Stomach smooth muscle (tissue), 2 donors: ENCODE measurements at regions not wholly inside any gene's neighbourhood (a gene's known extent, or its start where the extent isn't known, plus 50 kb on each side); places are given as distances from the start of the nearest gene placed in this dataset.
"Not testable (repeated sequence)": the region's sequence is repeated elsewhere in the genome, so short reads cannot be mapped to it uniquely, and the experiment has no call there.

Experiments used
- H3K27ac ChIP-seq: one replicate; pipeline ENCODE4 v1.7.0; 2013; ENCODE audit warnings: mild to moderate bottlenecking, low read length, inconsistent platforms
- H3K27me3 ChIP-seq, 2 donors: one replicate each; pipeline ENCODE4 v1.7.0; 2013; ENCODE audit warnings: low read length in 2 of 2; ENCODE audit not compliant: insufficient read depth in 2 of 2, control insufficient read depth in 1 of 2
- H3K36me3 ChIP-seq, 2 donors: one replicate each; pipeline ENCODE4 v1.7.0; 2013; ENCODE audit warnings: low read length in 2 of 2; ENCODE audit not compliant: control insufficient read depth in 2 of 2, insufficient read depth in 2 of 2
- H3K4me1 ChIP-seq: one replicate; pipeline ENCODE4 v1.7.0; 2013; ENCODE audit warnings: low read length; ENCODE audit not compliant: control insufficient read depth, insufficient read depth
- H3K4me3 ChIP-seq, 2 donors: one replicate each; pipeline ENCODE4 v1.7.0; 2013; ENCODE audit warnings: low read length in 2 of 2
- H3K9ac ChIP-seq, 2 donors: one replicate each; pipeline ENCODE4 v1.7.0; 2013; ENCODE audit warnings: low read length in 2 of 2, mild to moderate bottlenecking in 1 of 2
- H3K9me3 ChIP-seq, 2 donors: one replicate each; pipeline ENCODE4 v1.7.0; 2013; ENCODE audit warnings: low read length in 2 of 2; ENCODE audit not compliant: control insufficient read depth in 2 of 2
- donor health status: healthy.
- donor health status: Pancreatic carcinoma.

DNA sequence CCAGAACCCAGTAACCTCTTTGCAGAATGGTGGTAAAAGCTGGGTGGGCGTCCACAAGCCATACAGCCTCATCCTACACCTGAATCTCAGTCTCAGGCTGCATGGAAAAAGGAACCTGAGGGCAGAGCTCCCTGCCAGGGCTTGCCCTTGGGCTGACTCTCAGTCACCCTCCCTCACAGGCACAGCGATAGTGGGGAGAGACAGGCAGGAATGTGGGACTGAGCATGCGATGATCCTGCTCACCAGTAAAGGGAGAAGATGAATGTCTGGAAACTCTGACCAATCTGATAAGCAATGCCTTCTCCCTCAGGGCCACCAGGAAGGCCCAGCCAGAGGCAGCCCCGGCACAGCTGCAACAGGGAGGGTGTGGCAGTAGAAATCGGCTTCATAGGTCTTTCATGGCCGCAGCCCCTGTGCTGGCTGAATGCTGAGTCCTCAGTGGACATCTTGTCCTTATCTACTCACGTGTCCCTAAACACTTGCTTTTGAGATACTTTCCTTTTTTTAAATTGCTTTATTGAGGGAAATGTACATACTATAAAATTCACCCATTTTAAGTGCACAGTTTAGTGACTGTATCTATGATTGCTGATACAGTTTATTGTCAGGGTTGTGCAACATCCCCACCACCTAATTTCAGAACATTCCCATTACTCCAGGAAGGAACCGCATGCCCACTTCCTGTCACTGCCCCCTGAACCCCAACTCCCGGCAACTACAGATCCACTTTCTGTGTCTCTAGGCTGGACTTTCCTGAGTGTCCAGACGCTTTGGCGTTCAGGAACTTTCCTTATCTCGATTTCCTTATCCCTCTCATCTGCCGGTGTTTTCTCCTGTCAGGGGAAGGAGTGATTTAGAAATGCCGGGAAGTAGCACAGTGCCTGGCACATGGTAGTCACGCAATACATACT is 258.1 kb downstream of the PCNX1 start:
- Histone ChIP-seq H3K36me3 (no peaks in the 10 kb centered on the region), H3K9ac (no peak overlapping the region), H3K27ac (no peak overlapping the region), H3K27me3 (no peaks in the 10 kb centered on the region), H3K4me3 (no peak overlapping the region), H3K9me3 (peaks cover 0 to 3% of the 10 kb centered on the region in 2 donors), H3K4me1 (no peaks in the 10 kb centered on the region)

DNA sequence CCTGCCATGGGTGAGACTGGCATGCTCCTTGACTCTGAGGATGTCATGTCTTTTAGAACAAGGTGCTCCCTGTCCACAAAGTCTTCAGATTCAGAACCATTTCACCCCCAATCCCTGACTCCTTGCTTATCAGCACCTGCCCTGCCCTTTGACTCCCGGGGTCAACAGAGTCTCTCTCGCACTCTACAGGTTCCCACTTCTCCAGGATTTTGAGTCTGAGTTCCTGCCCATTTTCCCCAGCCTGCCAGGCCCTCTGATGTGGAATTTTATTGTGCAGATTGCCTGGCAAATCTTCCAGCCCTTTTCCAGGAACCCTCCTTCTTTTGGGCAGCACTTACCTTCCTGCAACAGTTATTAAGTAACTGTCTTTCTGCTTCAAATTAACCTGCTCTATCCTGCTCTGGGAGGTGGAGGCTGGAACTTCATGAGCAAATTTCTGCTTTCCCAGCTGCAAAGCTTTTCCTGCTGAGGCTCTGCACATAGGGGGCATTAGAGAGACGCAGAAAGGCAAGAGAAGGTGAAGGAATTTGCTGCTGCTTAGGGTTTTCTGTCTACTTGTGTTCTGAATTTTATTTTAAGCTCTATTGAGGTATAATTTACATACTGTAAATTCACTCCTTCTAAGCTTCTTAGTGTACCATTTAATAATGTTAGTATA is 259.1 kb downstream of the PCNX1 start:
- Histone ChIP-seq H3K4me1 (no peaks in the 10 kb centered on the region), H3K27me3 (no peaks in the 10 kb centered on the region), H3K9ac (no peak overlapping the region), H3K4me3 (no peak overlapping the region), H3K27ac (no peak overlapping the region), H3K36me3 (no peaks in the 10 kb centered on the region), H3K9me3 (no peaks in the 10 kb centered on the region)

DNA sequence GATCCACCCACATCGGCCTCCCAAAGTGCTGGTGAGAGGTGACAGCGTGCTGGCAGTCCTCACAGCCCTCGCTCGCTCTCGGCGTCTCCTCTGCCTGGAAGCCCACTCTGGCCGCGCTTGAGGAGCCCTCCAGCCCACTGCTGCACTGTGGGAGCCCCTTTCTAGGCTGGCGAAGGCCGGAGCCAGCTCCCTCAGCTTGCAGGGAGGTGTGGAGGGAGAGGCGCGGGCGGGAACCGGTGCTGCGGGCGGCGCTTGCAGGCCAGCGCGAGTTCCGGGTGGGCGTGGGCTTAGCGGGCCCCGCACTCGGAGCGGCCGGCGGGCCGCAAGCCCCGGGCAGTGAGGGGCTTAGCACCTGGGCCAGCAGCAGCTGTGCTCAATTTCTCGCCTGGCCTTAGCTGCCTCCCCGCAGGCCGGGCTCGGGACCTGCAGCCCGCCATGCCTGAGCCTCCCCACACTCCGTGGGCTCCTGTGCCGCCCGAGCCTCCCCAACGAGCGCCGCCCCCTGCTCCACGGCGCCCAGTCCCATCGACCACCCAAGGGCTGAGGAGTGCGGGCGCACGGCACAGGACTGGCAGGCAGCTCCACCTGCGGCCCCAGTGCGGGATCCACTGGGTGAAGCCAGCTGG is 260.2 kb downstream of the PCNX1 start:
- H3K4me3 ChIP-seq, H3K4me1 ChIP-seq, H3K9ac ChIP-seq, H3K27ac ChIP-seq, H3K27me3 ChIP-seq, H3K9me3 ChIP-seq, H3K36me3 ChIP-seq: not testable (repeated sequence)

DNA sequence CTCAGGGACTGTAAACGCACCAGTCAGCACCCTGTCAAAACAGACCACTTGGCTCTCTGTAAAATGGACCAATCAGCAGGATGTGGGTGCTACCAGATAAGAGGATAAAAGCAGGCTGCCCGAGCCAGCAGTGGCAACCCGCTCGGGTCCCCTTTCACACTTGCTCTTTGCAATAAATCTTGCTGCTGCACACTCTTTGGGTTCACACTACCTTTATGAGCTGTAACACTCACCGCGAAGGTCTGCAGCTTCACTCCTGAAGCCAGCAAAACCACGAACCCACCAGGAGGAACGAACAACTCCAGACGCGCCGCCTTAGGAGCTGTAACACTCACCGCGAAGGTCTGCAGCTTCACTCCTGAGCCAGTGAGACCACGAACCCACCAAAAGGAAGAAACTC is 260.9 kb downstream of the PCNX1 start:
- H3K4me1 ChIP-seq, H3K4me3 ChIP-seq, H3K27me3 ChIP-seq, H3K9me3 ChIP-seq, H3K36me3 ChIP-seq, H3K27ac ChIP-seq, H3K9ac ChIP-seq: not testable (repeated sequence)

DNA sequence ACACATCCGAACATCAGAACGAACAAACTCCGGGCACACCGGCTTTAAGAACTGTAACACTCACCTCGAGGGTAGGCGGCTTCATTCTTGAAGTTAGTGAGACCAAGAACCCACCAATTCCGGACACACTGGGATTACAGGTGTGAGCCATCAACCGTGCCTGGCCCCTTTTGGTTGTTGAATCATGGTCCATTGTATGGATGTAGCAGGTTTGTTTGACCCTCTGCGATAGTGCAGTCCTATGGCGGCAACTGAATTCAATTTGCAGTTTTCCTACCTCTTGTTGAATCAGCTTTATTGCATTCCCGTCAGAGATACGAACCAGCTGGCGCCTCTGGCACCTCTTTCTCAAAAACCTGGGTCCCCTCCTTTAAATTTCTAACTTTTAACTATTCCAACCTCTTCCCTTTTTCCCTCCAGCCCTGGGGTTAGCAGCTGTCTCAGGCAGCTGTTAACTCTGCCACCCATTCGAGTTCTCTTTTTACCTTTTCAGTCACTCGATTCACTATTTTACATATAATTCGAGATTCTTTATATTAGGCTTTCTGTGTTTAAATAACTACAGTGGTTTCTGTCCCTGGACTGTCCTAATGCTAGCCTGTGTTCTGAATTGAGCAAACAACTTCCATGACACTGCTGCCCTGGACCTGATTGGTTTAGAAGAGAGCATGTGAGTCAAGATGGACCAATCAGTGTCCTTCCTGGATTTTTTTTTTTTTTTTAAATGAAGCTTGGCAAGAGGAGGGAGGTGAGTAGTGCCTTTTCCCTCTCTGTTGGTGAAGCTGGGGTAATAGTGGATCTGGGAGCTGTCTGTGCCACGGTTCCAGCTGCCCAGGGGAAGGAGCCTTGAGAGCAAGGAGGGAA is 261.5 kb downstream of the PCNX1 start:
- no peak overlapping the region for H3K9ac ChIP-seq

DNA sequence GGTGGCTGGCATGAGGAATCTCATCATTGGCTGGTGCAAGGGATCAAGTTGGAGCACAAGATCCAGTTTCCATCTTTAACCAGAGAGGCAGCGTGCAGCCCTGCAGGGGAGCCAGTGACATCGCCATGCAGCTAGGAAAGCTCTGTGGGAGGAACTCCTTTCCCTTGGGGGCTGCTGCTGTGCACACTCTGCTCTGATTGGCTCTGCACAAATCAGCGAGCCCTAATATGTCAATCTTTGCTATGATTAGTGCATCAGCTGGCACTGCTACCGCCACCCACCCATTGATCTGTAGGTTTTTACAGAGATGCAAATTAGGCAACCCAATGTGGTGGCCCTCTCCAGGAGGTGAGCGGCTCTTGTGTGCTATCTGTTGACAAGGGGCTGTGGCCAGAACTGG is 262.6 kb downstream of the PCNX1 start:
- H3K4me1 ChIP-seq = no peaks in the 10 kb centered on the region
- no peaks in the 10 kb centered on the region for H3K36me3 ChIP-seq
- H3K27ac ChIP-seq = no peak overlapping the region
- H3K9me3 ChIP-seq = no peaks in the 10 kb centered on the region
- H3K27me3 ChIP-seq = no peaks in the 10 kb centered on the region
- no peak overlapping the region for H3K9ac ChIP-seq
- H3K4me3 ChIP-seq = no peak overlapping the region

More for the DNA sequence above, 261.5 kb downstream of the PCNX1 start:
- Histone ChIP-seq H3K27ac (no peak overlapping the region), H3K4me3 (no peak overlapping the region), H3K9me3 (no peaks in the 10 kb centered on the region), H3K4me1 (no peaks in the 10 kb centered on the region), H3K36me3 (no peaks in the 10 kb centered on the region), H3K27me3 (no peaks in the 10 kb centered on the region)

DNA sequence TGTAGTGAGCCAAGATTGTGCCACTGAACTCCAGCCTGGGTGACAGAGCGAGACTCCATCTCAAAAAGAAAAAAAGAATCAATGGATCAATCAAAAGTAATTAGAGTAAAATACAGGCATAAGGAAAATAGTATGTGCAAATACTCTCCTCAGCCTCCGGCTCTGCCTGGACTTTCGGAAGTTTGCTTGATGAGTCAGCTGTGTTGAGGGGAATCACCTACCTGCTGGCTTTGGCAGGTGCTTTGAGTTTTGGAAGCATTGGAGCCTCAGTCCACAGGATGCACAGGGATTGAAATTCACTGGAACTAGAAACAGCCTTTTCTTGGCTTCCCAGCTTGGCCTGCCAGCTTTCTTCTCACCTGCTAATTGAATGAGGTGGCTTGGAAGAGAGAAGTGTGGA is 268.2 kb downstream of the PCNX1 start:
- Histone ChIP-seq H3K27me3 (no peaks in the 10 kb centered on the region), H3K4me3 (no peak overlapping the region), H3K27ac (no peak overlapping the region), H3K4me1 (no peaks in the 10 kb centered on the region), H3K9me3 (no peaks in the 10 kb centered on the region), H3K36me3 (no peaks in the 10 kb centered on the region), H3K9ac (no peak overlapping the region)

DNA sequence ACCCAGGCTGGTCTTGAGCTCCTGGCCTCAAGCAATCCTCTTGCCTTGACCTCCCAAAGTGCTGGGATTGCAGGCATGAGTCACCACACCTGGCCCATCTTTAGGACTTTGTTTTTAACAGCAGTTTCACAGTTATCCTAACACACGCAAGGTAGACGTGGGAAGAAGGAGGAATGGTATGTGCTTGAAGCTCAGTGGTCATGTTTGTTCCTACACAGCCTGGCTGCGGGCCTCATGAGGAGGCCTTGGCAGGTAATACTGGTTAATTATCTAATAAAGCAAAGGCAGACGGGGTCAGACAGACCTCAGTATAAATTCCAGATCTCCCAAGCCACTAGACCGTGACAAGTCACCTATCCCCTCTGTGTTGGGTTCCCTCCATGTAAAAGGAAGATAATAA is 271.8 kb downstream of the PCNX1 start:
- H3K4me1 ChIP-seq = no peaks in the 10 kb centered on the region
- H3K27ac ChIP-seq = no peak overlapping the region
- H3K36me3 ChIP-seq = no peaks in the 10 kb centered on the region
- no peaks in the 10 kb centered on the region for H3K9me3 ChIP-seq
- H3K27me3 ChIP-seq = no peaks in the 10 kb centered on the region
- H3K9ac ChIP-seq = no peak overlapping the region
- H3K4me3 ChIP-seq = no peak overlapping the region

DNA sequence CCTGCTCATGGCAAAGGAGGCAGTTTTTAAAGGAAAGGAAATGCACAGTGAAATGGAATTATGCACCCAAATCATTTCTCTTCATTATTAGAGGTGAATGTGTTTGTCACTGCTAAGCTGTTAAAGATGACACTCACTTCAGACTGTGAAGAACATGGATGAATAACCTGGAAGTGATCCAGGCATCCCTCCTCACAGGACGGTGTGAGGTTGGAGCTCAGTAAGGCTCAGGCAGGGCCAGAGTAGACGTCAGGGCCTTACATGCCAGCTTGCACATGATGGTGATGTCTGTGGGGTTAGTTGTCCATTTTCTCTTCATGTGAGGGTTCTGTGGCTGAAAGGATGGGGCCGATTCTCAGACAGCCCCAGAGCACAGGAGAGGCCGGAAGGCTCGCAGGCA is 273.1 kb downstream of the PCNX1 start:
- Histone ChIP-seq H3K4me3 (no peak overlapping the region), H3K4me1 (no peaks in the 10 kb centered on the region), H3K9me3 (no peaks in the 10 kb centered on the region), H3K36me3 (no peaks in the 10 kb centered on the region), H3K9ac (no peak overlapping the region), H3K27me3 (no peaks in the 10 kb centered on the region), H3K27ac (no peak overlapping the region)

DNA sequence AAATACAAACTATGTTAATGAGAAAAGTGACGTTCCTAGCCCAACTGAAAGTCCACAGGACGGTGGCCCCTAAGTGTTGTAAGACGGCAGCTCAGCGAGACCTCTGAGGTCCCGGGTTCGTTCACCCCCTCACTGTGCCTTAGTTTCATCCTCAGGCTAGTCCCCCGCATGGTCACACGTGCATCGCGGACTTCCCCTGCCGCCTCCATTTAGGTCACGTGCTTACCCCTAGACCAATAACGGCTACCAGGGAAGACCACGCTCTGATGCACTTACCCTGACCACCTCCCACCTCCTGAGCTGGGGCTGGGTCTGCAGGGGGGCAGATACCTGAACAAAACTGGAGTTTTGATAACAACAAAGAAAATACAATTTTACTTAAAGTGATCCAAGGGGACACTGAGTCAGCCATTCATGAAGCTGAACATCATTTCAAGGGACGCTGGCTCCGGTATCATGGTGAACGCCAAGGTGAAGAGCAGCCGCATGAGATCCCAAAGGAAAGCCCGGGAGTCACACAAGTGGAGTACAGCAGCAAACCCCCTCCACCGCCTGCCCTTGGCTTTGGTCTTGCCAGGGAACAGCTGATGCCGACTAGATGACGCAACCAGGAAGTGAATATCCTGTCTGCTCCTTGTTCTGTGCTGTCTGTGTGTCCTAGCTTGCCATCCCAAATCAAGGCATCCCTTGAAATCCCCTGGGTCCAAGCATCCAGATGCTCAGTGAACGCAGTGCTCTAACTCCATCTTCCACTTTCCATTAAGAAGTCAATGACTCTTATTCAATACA is 274.1 kb downstream of the PCNX1 start:
- H3K27ac ChIP-seq = no peak overlapping the region
- no peaks in the 10 kb centered on the region for H3K9me3 ChIP-seq
- H3K36me3 ChIP-seq = no peaks in the 10 kb centered on the region
- no peak overlapping the region for H3K4me3 ChIP-seq
- no peaks in the 10 kb centered on the region for H3K4me1 ChIP-seq
- no peak overlapping the region for H3K9ac ChIP-seq
- H3K27me3 ChIP-seq = no peaks in the 10 kb centered on the region
